NOMO-1 treated with DMSO at 0.1 percent for 48 hours (cell line): ENCODE measurements at regions not wholly inside any gene's neighbourhood (a gene's known extent, or its start where the extent isn't known, plus 50 kb on each side); places are given as distances from the start of the nearest gene placed in this dataset.
A peak's percentile ranks its signal among the peaks of the same experiment; 100 is the strongest.

Experiments used
- DNase-seq: peaks from one replicate; lab custom pipeline; 2025; ENCODE audit not compliant: unreplicated experiment; lab: John Stamatoyannopoulos, UW

DNA sequence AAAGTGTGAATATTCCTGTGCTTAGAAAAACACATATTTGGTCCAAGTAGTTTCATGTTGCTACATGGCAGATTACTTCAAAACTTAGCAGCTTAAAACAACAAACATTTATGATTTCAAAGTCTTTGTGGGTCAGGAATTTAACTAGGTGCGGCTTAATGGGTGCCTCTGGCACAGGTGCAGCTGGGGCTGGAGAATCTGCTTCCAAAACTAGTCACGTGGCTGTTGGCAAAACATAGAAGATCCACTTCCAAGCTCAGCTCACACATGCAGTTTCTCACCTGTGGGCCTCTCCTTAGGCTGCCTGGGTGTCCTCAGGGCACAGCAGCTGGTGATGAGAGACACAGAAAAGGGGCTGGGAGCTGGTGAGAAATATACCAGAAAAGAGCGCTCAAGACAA lies 263.4 kb downstream of the TTLL7 start:
- no peak for DNase-seq

DNA sequence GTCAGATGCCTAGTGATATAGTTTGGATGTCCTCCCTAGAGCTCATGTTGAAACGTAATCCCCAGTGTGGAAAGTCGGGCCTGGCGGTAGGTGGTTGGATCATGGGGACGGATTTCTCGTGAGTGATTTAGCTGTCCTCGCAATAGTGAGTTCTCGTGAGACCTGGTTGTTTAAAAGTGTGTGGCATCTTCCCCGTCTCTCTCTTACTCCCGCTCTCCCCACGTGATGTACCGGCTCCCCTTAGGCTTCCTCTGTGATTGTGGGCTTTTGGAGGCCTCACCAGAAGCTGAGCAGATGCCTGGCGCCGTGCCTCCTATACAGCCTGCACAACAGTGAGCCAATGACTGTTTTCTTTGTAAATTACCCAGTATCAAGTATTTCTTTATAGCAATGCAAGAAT lies 264.5 kb downstream of the TTLL7 start:
- DNase-seq = no peak

DNA sequence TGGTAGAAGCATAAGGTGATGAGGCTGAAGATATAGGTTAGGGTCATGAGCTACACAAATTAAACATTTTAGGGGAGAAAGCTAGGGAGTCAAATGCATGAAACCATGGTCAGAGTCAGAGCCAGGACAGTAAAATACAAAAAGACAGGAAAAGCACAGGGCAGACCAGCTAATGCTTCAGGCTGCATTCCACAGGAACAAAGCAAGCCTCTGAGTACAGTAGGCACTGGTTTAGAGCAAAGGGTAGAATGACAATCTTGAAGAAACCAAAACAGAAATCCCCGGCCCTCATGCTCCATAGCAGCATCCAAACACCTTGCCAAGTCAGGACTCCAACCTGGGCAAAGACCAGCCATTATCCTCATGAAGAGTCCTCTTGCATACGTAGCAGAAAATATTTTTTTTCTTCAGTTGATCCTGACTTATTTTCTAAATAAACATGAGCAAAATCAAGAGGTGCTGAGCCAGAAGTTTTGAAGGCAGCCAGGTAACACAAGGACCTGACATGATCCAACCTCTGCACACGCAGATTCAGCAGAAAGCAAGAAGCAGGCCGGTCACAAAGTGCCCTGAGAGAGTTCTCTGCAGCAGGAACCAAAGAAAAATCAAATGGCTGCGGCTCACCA lies 273.1 kb downstream of the TTLL7 start:
- no peak for DNase-seq

DNA sequence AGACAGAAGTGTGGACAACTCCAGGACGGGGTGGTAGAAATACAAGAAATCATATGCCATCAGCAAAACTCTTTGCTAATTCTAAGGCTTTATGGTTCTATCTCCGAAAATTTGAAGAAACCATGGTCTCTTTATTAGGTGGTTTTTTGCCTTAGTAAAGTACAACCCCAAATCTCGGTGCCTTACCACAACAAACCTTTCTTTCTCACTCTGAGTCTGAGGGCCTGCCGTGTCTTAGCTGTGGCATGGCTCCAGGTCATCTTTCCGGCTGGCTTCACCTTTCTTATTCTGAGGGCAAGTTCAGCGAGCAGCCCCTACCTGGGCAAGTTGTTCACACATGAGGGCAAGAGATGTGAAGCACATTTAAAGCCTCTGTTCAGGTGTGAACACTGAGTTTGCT lies 280.6 kb downstream of the TTLL7 start:
- no peak for DNase-seq

DNA sequence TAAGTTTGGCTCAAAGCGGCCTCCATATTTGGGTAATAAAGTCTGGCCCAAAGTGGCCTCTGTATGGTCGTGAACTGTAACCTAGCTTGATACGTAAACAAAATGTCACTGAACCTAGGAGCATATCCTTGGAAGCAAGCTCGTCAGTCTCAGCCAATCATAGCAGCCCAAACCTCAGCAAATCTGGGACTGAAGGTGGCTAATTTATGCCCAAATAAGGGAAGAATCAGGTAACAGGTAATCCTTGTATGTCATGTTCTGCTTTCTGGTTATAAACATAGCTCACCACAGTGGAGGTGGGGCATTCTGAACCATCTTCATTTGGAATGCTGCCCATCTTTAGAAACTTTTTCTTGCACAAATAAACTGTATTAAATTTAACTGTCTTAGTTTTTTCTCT lies 281.1 kb downstream of the TTLL7 start:
- DNase-seq = no peak

DNA sequence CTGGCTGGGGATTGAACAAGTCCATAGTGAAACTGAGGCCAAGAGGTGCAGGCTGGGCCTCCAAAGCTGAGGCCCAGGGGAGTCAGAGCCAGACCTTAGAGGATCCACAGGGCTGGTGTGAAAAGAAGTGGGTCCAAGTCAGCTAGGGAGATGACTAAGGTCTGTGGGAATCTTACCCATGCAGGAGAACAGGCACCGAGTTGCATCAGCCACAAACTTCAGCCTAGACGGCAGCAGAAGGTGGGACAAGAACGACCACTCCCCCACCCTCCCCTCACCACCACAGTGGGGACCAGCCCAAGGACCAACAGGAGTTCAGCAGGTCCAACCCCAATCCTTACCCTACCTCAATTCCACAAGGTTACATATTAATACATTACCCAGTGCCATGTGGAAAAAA lies 282.3 kb downstream of the TTLL7 start:
- DNase-seq = no peak

DNA sequence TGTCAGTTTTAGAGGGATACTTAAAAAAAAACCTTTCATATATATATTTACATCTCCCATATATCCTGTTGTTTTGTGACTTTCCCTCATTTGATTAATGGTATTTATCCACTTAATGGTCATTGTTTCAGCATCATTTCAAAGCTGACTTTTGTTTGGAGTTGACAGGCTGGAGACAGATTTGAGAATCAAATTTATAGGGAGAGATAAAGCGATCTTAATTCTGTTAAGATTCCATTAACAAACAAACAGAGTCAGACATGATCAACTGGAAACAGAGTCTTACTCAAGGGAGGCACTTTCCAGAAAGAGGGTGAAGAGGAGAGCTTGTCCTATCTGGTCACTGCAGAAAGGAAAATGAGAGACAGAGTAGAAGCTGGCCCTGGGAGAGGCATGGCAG lies 283.4 kb downstream of the TTLL7 start:
- DNase-seq = no peak

DNA sequence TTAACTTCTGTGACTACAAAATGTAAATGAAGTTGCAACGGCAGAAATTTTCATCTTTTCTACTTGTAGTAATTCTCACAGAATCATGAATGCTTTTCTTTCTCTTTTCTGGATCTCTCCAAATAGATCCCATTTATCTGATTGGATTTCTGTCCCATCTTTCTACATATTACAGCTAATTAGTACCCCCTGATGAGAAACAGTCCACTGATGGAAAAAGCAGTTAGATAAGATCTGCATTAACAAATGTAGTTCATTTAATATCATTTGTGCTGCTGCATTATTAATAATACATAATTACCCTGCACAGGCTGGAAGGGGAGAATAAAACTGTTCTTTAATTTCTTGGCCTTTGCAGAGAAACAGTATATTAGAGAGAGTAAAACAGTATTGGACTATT lies 289.3 kb downstream of the TTLL7 start:
- DNase-seq = no peak

DNA sequence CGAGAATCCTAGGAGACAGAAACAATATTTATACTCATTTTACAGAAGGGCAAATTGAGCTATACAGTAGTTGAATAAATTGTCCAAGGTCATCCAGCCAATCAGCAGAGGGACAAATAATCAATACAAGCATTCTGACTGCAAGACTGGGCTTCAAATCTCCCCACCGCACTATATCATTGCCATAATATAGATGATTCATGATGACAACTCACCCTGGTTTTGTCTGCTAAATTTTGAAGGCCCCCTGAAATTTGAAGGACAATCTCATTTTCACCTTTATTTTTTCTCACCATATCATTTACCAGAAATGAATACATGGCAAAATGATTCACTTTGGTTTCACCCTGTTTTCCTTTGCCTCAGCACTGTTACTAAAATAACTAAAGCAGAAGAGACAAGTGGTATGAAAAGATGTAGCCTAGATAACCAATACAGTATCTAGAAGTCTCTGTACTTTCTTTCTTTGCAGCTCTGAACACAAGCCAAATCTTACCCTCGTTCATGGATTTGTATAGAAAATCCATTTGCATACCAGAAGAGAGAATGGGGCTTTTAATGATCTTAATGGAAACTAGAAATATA lies 292.5 kb downstream of the TTLL7 start:
- DNase-seq = no peak

DNA sequence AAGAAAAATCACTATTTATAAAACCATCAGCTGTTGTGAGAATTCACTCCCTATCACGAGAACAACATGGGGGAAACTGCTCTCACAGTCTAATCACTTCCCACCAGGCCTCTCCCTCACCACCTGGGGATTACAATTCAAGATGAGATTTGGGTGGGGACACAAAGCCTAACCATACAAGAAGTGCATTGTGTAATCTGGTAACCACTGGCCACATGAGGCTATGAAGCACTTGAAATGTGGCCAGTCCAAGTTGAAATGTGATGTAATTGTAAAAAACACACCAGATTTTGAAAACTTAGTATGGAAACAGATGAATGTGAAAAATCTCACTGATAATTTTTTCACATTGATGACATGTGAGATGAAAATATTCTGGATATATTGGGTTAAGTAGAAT lies 293.8 kb downstream of the TTLL7 start:
- no peak for DNase-seq

DNA sequence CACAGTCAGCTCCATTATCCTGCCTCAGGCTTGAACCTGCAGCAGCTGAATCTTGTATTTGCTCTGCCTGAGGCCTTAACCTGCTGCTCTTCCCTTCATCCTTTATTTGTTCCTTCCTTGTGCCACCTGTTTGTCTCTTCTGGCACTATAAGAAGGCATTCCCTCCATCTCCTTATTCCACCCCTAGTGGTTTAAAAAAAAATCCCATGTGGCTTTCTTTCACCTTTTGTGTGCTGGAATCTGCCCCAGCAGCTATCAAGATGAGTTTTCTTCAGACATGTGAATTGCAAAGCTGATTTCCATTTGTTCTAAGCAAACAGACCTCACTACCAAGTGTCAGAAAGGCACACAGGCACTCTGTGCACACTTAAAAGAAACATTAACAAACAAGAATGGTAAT lies 294.6 kb downstream of the TTLL7 start:
- no peak for DNase-seq

DNA sequence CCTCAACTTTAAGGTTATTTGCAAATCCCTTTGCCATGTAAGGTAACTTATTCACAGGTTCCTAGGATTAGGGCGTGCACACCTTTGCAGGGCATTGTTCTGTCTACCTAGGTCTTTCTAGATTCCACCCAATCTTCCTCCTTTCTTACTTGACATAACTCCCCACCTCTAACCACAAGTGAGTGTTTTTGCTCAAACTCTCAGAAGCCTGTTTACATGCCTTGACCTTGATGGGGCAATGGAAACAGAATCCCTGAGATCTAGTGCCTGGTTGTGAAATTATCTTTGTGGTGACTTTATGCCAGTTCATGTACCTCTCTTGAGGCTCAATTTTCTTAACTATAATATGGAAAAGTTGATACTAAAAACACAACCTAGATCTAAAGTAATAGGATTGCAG lies 296.6 kb downstream of the TTLL7 start:
- no peak for DNase-seq

DNA sequence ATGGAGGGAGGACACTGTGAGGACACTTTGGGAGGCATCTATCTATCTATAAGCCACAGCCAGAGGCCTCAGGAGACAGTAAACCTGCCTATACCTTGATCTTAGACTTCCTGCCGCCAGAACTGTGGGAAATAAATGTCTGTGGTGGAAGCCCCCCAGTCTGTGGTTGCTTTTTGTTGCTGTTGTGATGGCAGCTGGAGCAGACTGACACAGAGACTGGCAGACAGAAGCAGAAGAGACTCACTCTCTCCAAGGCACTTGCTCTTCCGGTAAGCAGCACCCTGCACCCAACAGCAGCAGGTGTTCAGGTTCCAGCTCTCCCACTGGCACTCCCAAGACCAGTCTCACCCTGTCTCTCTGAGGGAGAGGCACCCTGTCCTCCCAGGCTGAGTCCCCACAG lies 297.6 kb downstream of the TTLL7 start:
- no peak for DNase-seq

DNA sequence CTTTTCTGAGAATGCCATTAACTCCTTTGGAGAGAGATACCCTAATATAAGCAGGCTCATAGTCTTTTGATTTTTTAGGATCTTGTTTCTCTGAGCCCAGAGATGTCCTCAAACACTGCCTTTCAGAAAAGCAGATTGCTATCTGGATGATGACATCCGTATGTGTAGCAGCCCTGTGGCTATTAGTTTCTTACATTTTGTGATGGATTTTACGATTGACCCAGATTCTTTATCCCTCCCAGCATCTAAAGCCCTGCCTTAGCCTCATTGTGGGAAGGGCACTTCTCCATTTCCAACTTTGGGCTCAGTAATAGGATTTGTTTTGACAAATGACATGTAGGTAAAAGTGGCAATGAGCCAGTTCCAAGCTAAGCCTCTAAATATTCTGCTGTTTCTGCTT lies 300.3 kb downstream of the TTLL7 start:
- DNase-seq = no peak

DNA sequence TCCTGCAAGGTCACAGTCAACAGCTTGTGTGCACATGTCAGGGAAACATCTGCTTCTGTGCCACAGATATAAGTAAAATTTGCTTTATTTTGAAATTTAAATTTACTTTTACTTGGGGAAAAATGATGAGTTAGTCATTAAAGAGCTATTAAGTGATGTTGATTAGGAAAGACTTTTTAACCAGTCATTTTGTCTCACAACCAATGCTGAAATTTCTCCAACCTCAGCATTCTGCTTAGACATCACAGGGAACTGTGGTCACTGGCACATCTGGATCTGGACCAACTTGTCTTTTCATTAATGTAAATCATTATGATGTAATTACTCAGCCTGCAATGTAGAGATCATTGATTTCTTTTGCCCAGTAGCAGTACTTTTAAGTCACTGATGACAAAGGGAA lies 301.0 kb downstream of the TTLL7 start:
- DNase-seq = no peak

DNA sequence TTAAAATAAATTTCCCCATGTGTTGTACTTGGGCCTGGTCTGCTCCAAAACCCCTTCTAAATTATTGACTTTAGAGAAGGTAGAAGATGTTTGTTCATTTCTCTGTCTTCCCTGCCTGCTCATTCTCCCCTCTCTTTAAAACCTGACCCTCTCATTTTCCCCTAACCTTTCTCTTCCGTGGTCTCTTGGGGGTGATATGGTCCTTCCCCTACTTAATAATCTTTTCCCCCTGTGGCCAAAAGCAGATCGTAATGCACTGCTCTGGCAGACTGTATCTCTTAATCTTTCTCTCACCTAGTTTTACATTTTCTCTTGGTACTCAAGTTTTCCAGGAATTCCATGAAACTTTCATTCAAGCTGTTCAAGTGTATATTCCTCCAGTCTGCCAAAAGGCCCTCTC lies 301.7 kb downstream of the TTLL7 start:
- no peak for DNase-seq

DNA sequence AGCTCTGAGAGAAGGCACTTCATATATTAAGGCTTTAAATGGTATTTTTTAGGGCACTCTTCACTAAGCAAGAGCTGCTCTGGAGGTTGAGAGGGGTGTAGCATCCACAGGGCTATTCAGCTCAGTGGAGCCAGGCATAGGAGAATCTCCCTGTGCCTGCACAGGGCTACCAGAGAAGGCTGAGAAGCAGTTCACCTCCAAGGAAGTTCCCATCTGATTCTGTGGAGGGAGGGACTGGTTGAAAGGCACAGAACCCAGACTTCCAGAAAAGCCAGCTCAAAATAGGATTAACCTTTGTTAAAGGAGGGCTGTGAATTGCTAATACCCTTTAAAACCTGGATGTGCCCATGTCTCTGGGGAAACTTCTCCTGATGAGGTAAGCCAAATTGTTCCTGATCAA lies 304.5 kb downstream of the TTLL7 start:
- no peak for DNase-seq

DNA sequence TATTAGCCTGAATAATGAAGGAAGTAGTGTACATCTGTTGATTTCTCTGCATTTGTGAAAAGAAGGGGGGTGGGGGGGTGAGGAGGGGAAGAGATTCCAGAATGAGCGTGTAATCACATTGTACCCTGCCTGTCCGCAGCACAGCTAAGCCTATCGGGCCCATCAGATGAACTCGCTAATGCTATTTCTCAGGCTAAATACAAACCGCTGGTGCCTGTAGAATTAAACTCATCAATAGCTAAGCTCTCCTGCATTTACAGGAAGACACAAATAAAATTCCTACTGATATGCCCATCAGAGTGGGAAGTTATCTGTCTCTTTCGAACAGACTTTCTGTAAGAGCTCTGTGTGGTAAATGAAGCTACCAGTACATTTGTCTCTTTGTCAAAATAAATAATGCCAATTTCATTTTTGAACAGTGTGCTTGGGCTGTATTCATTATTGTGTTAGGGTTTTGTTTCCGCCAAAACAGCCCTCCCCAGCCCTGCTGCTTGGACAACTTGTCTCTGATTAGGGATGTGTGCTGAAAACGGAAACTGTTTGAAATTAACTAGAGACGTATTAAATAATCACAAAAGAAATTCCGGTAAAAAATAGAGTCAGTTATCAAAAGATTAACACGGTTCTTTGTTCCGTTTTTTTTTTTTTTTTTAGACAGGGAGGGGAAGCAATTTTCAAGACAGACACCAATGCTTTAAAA lies 305.4 kb downstream of the TTLL7 start:
- DNase-seq = no peak

DNA sequence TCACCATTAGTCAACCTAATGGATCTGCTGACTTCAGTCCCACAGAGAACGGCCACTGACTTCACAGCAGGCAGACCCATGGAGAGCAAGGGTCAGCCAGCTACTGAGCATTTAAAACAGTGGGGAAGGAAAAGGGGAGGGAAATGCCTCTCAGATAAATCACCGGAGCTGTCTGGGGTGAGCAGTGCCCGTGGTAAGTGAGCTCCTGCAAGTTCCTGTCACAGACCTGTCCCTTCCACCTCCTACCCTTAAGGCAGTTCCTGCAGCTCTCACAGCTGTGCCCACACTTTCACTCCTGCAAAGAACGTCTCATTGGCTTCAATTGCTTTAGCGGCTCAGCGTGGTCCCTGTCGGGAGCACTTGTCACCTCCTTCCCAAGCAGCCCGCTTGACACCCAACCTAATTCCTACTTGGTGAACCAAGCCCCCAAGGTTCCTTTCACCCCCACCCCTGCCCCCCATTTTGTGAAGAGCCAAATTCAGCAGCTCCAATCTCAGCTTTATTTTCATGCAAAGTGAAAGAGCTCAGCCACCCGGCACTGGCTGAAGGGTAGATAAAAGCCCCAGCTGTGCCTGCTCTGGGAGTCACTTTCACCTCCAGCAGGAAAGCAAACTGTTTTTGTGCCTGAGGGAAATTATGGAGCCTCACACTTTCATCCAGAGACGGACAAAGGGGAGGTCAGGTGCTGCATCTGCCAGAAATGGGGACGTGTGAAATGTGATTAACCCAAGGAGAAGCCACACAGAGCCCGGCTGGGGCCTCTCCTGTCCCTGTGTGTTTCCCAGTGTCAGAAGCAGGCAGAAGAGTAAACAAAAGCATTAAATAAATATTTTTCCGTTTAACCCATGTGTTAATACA lies 306.2 kb downstream of the TTLL7 start:
- DNase-seq = peak; percentile 36

DNA sequence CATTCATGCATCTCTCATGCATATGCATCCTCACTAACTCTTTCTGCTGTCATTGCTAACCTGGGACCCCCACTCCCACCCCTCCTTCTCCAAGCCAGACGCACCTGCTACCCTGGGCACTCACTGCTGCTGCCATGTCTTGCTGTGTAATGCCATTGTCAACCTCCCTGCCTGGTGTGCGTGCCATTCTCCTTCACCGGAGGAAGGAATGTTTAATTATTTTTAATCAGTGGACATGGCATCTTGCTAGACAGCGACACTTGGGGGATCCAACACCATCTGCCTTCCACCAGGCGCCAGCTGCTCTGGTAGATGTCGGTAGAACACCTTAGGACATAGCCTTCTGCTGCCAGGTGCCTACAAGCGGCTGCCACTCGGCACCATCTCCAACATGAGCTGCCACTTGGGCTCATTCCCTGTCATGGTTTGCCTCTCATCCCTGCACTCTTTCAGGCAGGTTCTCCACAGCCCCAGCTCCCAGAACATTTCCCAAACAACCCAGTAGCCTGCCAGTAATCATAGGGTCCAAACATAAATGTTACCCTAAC lies 306.9 kb downstream of the TTLL7 start:
- DNase-seq = no peak
